Upper lobe of left lung (tissue), 6 donors: ENCODE measurements at regions not wholly inside any gene's neighbourhood (a gene's known extent, or its start where the extent isn't known, plus 50 kb on each side); places are given as distances from the start of the nearest gene placed in this dataset.

ENCODE experiments used
- ATAC-seq, 2 donors: fragments of 200-7000 bp; cut with Tn5 transposase; one replicate each; pipeline ENCODE4 v1.9.1; 2022; ENCODE audit warnings: mild to moderate bottlenecking in 2 of 2, moderate library complexity in 2 of 2; ENCODE audit not compliant: low FRiP score in 2 of 2
- DNase-seq, 2 donors: peaks; one replicate each; pipeline ENCODE4 v3.0.0-alpha.2; 2019 to 2020
- H3K27ac ChIP-seq, 4 donors: fragments of 200-600 bp; sonication (generic); one replicate each; pipeline ENCODE4 v1.5.1; 2016 to 2019
- H3K27me3 ChIP-seq, 4 donors: fragments of 200-600 bp; sonication (generic); one replicate each; pipeline ENCODE4 v1.5.1; 2017 to 2019
- H3K36me3 ChIP-seq, 4 donors: fragments of 200-600 bp; sonication (generic); one replicate each; pipeline ENCODE4 v1.5.1; 2016 to 2019
- H3K4me1 ChIP-seq, 4 donors: fragments of 200-600 bp; sonication (generic); one replicate each; pipeline ENCODE4 v1.5.1; 2018 to 2019
- H3K4me3 ChIP-seq, 4 donors: fragments of 200-600 bp; sonication (generic); one replicate each; pipeline ENCODE4 v1.5.1; 2017 to 2019; ENCODE audit warnings: mild to moderate bottlenecking in 2 of 4, moderate library complexity in 1 of 4
- H3K9me3 ChIP-seq, 4 donors: fragments of 200-600 bp; sonication (generic); one replicate each; pipeline ENCODE4 v1.5.1; 2018 to 2019
- EP300 ChIP-seq, 4 donors: sonication (generic); formaldehyde crosslinking; IDR thresholded peaks; one replicate each; pipeline ENCODE4 v1.5.1; 2017; ENCODE audit warnings: antibody characterized with exemption in 4 of 4, control low read depth in 2 of 4
- POLR2A ChIP-seq, 4 donors: fragments of 450-650 bp; IDR thresholded peaks; one replicate each; pipeline ENCODE4 v1.5.1; 2016 to 2017; ENCODE audit warnings: antibody characterized with exemption in 4 of 4, mild to moderate bottlenecking in 2 of 4
- POLR2AphosphoS5 ChIP-seq, 2 donors: sonication (generic); formaldehyde crosslinking; IDR thresholded peaks; one replicate each; pipeline ENCODE4 v1.5.1; 2017; ENCODE audit warnings: antibody characterized with exemption in 2 of 2
- WGBS, 2 donors: methylation state at CpG; one replicate each; pipeline ENCODE4 v1.1.5; 2017 to 2018; 5-methylcytosine and 5-hydroxymethylcytosine counted together
- TF ChIP-seq, protein P1 (sequence below), 6 experiments: fragments of 450-650 bp in 4 of 6; fragments of 200-600 bp in 2 of 6; sonication (generic) in 2 of 6; IDR thresholded peaks; one replicate each; pipeline ENCODE4 v1.5.1; 2016 to 2019; ENCODE audit warnings: antibody characterized with exemption in 6 of 6
- donor health status: DM: no; HTN: no; CAD: no; lungs with moderate emphysema.
- donor health status: DM: no; HTN: yes; CAD: no; lungs with severe emphysema.

DNA sequence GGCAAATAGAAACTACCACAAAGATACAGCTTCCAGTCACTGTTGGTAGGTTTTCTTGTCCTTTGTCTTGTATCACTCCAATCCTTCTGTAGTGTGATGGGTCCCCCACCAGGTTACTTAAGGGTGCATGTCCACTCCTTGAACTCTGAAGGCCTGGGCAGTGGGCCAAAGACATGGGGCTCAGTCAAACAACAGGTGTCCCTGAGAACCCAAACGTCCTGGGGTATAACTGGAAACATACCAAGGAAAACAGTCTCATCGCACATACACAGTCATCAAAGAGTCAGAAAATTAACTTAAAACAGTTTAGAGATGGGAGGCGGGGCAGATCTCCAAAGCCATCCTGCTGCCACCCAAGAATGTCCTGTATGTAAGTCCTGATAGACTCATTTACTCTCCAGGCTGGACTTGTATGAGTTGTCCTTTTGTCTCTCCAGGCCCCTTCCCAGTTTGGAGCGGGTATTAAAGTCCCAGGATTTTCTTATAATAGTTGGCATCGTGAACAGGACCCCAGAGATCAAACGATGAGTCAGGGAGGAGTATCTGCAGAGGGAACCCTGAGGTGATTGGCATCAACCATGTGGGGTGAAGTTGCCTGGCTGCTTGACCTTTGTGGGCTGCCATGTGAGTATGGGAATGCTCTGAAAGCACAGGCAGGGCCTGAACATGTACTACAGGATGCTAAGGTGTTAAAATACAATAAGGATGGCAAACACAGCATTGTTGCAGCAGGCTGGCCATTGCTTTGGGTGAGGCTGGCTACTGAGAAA is 613.2 kb upstream of the KLF12 start:
- WGBS, 2 donors = 65 to 75% methylated on average over 6 of the region's 6 CpGs
- Histone ChIP-seq H3K27me3 (no peaks in the 10 kb centered on the region), H3K4me1 (no peaks in the 10 kb centered on the region), H3K4me3 (no peak overlapping the region), H3K27ac (no peak overlapping the region), H3K36me3 (no peaks in the 10 kb centered on the region), H3K9me3 (no peaks in the 10 kb centered on the region)
- DNase-seq = no peak
- no peak for TF ChIP-seq POLR2AphosphoS5 (IDR thresholded peaks at IDR 0.05)
- no peak for TF ChIP-seq POLR2A (IDR thresholded peaks at IDR 0.05)
- TF ChIP-seq EP300 (IDR thresholded peaks at IDR 0.05) = no peak
- TF ChIP-seq, protein P1, sequence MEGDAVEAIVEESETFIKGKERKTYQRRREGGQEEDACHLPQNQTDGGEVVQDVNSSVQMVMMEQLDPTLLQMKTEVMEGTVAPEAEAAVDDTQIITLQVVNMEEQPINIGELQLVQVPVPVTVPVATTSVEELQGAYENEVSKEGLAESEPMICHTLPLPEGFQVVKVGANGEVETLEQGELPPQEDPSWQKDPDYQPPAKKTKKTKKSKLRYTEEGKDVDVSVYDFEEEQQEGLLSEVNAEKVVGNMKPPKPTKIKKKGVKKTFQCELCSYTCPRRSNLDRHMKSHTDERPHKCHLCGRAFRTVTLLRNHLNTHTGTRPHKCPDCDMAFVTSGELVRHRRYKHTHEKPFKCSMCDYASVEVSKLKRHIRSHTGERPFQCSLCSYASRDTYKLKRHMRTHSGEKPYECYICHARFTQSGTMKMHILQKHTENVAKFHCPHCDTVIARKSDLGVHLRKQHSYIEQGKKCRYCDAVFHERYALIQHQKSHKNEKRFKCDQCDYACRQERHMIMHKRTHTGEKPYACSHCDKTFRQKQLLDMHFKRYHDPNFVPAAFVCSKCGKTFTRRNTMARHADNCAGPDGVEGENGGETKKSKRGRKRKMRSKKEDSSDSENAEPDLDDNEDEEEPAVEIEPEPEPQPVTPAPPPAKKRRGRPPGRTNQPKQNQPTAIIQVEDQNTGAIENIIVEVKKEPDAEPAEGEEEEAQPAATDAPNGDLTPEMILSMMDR (IDR thresholded peaks at IDR 0.05) = no peak
- no peak for ATAC-seq

DNA sequence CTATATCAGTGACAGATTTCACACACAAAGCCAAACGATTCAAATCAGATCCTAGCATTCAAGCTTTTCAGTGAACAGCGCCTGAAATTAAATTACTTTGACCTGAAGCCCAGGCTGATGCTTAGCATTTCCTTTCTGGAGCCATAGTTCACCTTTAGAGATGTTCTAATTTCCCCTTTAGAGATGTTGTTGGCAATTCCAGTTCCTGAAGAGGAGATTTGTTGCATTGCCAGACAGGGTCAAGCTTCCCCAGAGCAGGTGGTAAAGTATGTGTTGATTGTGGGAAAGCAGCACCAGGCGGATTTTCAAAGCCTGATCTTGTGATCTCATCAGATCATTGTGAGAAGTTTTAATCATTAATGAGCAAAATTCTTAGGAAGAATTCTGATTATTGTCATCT is 609.8 kb upstream of the KLF12 start:
- no peak for TF ChIP-seq EP300 (IDR thresholded peaks at IDR 0.05)
- TF ChIP-seq, protein P1 (IDR thresholded peaks at IDR 0.05) = no peak
- no peak for TF ChIP-seq POLR2A (IDR thresholded peaks at IDR 0.05)
- no peak for TF ChIP-seq POLR2AphosphoS5 (IDR thresholded peaks at IDR 0.05)
- Histone ChIP-seq H3K9me3 (no peaks in the 10 kb centered on the region), H3K4me1 (no peaks in the 10 kb centered on the region), H3K27ac (no peak overlapping the region), H3K36me3 (no peaks in the 10 kb centered on the region), H3K4me3 (no peak overlapping the region), H3K27me3 (no peaks in the 10 kb centered on the region)
- no peak for DNase-seq
- no peak for ATAC-seq
- 78 to 82% methylated on average over 3 of the region's 3 CpGs for WGBS, 2 donors

DNA sequence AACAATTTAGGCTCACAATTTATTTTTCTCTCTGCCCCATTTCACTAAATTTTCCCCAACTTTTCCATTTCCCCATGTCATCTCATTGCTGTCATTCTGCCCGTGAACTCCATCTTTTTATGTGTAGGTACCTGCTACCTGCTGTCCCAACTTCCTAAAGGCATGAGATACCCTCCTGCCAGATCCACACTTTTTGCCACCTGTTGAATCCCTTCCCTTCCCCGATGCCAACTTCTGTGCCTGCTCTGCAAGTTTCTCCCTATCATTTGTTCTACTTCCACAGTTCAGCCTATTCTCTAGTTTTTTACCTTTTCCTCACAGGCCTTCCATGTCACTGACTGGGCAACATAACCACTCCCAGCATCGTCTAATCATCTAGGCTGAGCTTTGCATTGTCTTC is 607.5 kb upstream of the KLF12 start:
- WGBS, 2 donors = 92 to 96% methylated on average over 3 of the region's 3 CpGs
- Histone ChIP-seq H3K27ac (no peak overlapping the region), H3K4me1 (no peaks in the 10 kb centered on the region), H3K27me3 (no peaks in the 10 kb centered on the region), H3K36me3 (no peaks in the 10 kb centered on the region), H3K9me3 (no peaks in the 10 kb centered on the region), H3K4me3 (no peak overlapping the region)
- no peak for ATAC-seq
- DNase-seq = no peak
- TF ChIP-seq POLR2AphosphoS5 (IDR thresholded peaks at IDR 0.05) (no peak), EP300 (IDR thresholded peaks at IDR 0.05) (no peak), POLR2A (IDR thresholded peaks at IDR 0.05) (no peak)
- TF ChIP-seq, protein P1 (IDR thresholded peaks at IDR 0.05) = no peak

DNA sequence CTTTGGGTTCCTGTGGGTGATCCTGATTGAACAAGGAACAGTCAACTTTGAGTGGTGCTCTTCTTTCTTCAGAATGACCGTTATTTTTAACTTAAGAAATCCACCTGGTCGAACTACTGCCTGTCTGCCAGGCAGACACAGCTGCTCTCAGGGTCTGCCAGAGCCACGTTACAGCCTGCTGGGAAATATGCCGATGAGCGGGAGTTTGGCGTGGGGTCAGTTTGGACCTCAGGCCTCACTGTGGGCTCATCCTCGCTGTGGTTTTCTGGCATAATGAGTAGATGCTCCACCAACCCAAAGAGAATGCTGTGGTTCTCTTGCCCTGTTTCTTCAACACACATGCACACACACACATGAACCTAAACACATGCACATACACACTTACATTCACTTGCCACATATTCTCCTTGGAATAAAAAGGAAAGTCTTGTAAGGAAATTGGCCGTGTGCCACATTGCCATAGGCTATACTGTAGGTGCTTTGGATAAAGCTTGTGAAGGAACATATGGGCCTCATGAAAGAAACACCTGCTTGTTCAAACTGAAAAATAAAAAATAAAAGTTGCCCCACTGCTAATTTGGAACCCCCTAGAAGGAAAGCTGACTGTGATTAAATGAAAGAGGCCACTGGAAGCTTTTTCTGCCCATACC is 598.7 kb upstream of the KLF12 start:
- Histone ChIP-seq H3K36me3 (no peaks in the 10 kb centered on the region), H3K4me3 (no peak overlapping the region), H3K27me3 (no peaks in the 10 kb centered on the region), H3K9me3 (no peaks in the 10 kb centered on the region), H3K4me1 (no peaks in the 10 kb centered on the region), H3K27ac (no peak overlapping the region)
- WGBS, 2 donors = 89 to 92% methylated on average over 8 of the region's 8 CpGs
- ATAC-seq = no peak
- no peak for DNase-seq
- TF ChIP-seq EP300 (IDR thresholded peaks at IDR 0.05) (no peak), POLR2A (IDR thresholded peaks at IDR 0.05) (no peak), POLR2AphosphoS5 (IDR thresholded peaks at IDR 0.05) (no peak)
- TF ChIP-seq, protein P1 (IDR thresholded peaks at IDR 0.05) = no peak
